GM12878 (cell line): ENCODE measurements at regions not wholly inside any gene's neighbourhood (a gene's known extent, or its start where the extent isn't known, plus 50 kb on each side); places are given as distances from the start of the nearest gene placed in this dataset.

ENCODE experiments used
- ATAC-seq: fragments of 200-7000 bp; cut with Tn5 transposase; 3 replicates; pipeline ENCODE4 v1.9.1; 2020; ENCODE audit warnings: mild to moderate bottlenecking, moderate library complexity
- BruUV-seq: library from RNA; stranded (reverse); fragments of 400-500 nt; replicated peaks from 2 replicates; lab custom pipeline; 2021; lab: Mats Ljungman, UMichigan
- CTCF ChIA-PET: fragments of 300-600 bp; sonication (Branson Sonifier 250); formaldehyde crosslinking; extraction: SDS; loops from one replicate; lab custom pipeline; 2021; ENCODE audit warnings: inconsistent platforms; lab: Yijun Ruan, JAX
- POLR2A ChIA-PET: fragments of 350-600 bp; formaldehyde crosslinking; extraction: SDS; loops from one replicate; lab custom pipeline; 2021; ENCODE audit warnings: inconsistent platforms; lab: Charles Lee
- RAD21 ChIA-PET: fragments of 300-600 bp; sonication (Branson Sonifier 250); formaldehyde crosslinking; loops from one replicate; lab custom pipeline; 2023; ENCODE audit warnings: antibody characterized with exemption; ENCODE audit not compliant: unreplicated experiment; lab: Charles Lee
- SMC1A ChIA-PET: fragments of 300-600 bp; sonication (Branson Sonifier 250); formaldehyde crosslinking; loops from one replicate; lab custom pipeline; 2023; ENCODE audit not compliant: unreplicated experiment, uncharacterized antibody; lab: Charles Lee
- DNase-seq: peaks from one replicate; pipeline ENCODE4 v3.0.0-alpha.2; 2011; ENCODE audit warnings: low read depth, low spot score
- FAIRE-seq: peaks from 3 replicates; lab custom pipeline; 2011; peaks lifted over from hg19 to GRCh38; lab: Jason Lieb, UNC
- H2AFZ ChIP-seq: 2 replicates; pipeline ENCODE4 v1.6.0; 2011; ENCODE audit warnings: low read depth, low read length, control low read depth; ENCODE audit not compliant: control insufficient read depth
- H3K27ac ChIP-seq: 2 replicates; pipeline ENCODE4 v1.5.1; 2011; ENCODE audit warnings: control low read depth; ENCODE audit not compliant: control insufficient read depth, insufficient read depth
- H3K27me3 ChIP-seq, 2 experiments: replicated peaks in 1 of 2; 2 replicates each; pipeline versions ENCODE4 v1.6.0 to v1.6.1; 2011; ENCODE audit warnings: low read length in 1 of 2; ENCODE audit not compliant: control insufficient read depth in 2 of 2, insufficient read depth in 2 of 2
- H3K36me3 ChIP-seq, 2 experiments: 2 replicates each; pipeline ENCODE4 v1.5.1; 2011; ENCODE audit warnings: low read length in 1 of 2; ENCODE audit not compliant: control insufficient read depth in 2 of 2, insufficient read depth in 2 of 2
- H3K4me1 ChIP-seq: 2 replicates; pipeline ENCODE4 v1.6.1; 2011; ENCODE audit warnings: mild to moderate bottlenecking, low read length, moderate library complexity, mixed read lengths; ENCODE audit not compliant: control insufficient read depth, insufficient read depth
- H3K4me2 ChIP-seq: 2 replicates; pipeline ENCODE4 v1.6.0; 2011; ENCODE audit warnings: control low read depth; ENCODE audit not compliant: control insufficient read depth, insufficient read depth
- H3K4me3 ChIP-seq: fragments of 200-600 bp; sonication (generic); 2 replicates; pipeline ENCODE4 v1.5.1; 2016
- H3K79me2 ChIP-seq: 2 replicates; pipeline ENCODE4 v1.6.0; 2011; ENCODE audit warnings: low read length; ENCODE audit not compliant: control insufficient read depth, insufficient read depth
- H3K9ac ChIP-seq: 2 replicates; pipeline ENCODE4 v1.8.0; 2011; ENCODE audit warnings: low read length, control low read depth, mixed read lengths; ENCODE audit not compliant: control insufficient read depth, insufficient read depth
- H3K9me3 ChIP-seq: replicated peaks from 3 replicates; pipeline ENCODE4 v1.5.1; 2011; ENCODE audit warnings: mild to moderate bottlenecking, low read length; ENCODE audit not compliant: control insufficient read depth, insufficient read depth
- H4K20me1 ChIP-seq: 2 replicates; pipeline ENCODE4 v1.6.0; 2011; ENCODE audit not compliant: control insufficient read depth, insufficient read depth
- IKZF1 ChIP-seq: fragments of 450-650 bp; conservative IDR thresholded peaks from 2 replicates; pipeline ENCODE4 v1.6.1; 2017; ENCODE audit warnings: antibody characterized with exemption, mild to moderate bottlenecking
- JUNB ChIP-seq: IDR thresholded peaks from 2 replicates; pipeline ENCODE4 v1.6.1; 2016; ENCODE audit warnings: antibody characterized with exemption, mild to moderate bottlenecking
- LARP7 ChIP-seq: fragments of 450-650 bp; IDR thresholded peaks from 2 replicates; pipeline ENCODE4 v1.6.1; 2017; ENCODE audit warnings: mild to moderate bottlenecking
- MYB ChIP-seq: fragments of 150-350 bp; IDR thresholded peaks from 2 replicates; pipeline ENCODE4 v1.6.1; 2014; ENCODE audit warnings: mild to moderate bottlenecking, low read depth, low read length, borderline replicate concordance
- MYC ChIP-seq: IDR thresholded peaks from 2 replicates; pipeline ENCODE4 v1.6.1; 2011; ENCODE audit warnings: mild to moderate bottlenecking, low read length, moderate library complexity, inconsistent platforms; ENCODE audit not compliant: insufficient read depth, insufficient replicate concordance, insufficient read length, severe bottlenecking
- PAX8 ChIP-seq: fragments of 450-650 bp; IDR thresholded peaks from 2 replicates; pipeline ENCODE4 v1.6.1; 2017; ENCODE audit warnings: mild to moderate bottlenecking, moderate library complexity
- RAD51 ChIP-seq: fragments of 450-650 bp; IDR thresholded peaks from 2 replicates; pipeline ENCODE4 v1.6.1; 2016; ENCODE audit warnings: moderate library complexity, mild to moderate bottlenecking, inconsistent platforms
- SIN3A ChIP-seq: IDR thresholded peaks from 2 replicates; pipeline ENCODE4 v1.6.1; 2012; ENCODE audit warnings: low read depth, low read length, improper control_type of control experiment
- WRNIP1 ChIP-seq: IDR thresholded peaks from 2 replicates; pipeline ENCODE4 v1.6.1; 2011; ENCODE audit warnings: low read depth, low read length, improper control_type of control experiment, borderline replicate concordance
- YY1 ChIP-seq: IDR thresholded peaks from 2 replicates; pipeline ENCODE4 v1.6.1; 2011; ENCODE audit warnings: low read depth, mild to moderate bottlenecking, low read length
- WGBS: methylation state at CpG from one replicate; pipeline ENCODE4 v1.1.6; 2016; ENCODE audit warnings: low lambda C conversion rate; ENCODE audit not compliant: insufficient replicate concordance, insufficient coverage; ENCODE audit errors: missing lambda C conversion rate; 5-methylcytosine and 5-hydroxymethylcytosine counted together
- in situ Hi-C: fragments of 300-500 bp; cut with MboI; formaldehyde crosslinking; loops from 9 replicates; pipeline ENCODE4 v1.14.3; 2018; ENCODE audit warnings: mixed read lengths
- intact Hi-C: fragments of 100-400 bp; cut with micrococcal nuclease; formaldehyde crosslinking; loops from one replicate; pipeline ENCODE4 v1.14.2; 2022; ENCODE audit not compliant: unreplicated experiment
- TF ChIP-seq, protein P1 (sequence below): IDR thresholded peaks from 2 replicates; pipeline ENCODE4 v1.6.1; 2011; ENCODE audit warnings: borderline replicate concordance, low read depth, mild to moderate bottlenecking, moderate library complexity, mixed read lengths, low read length; ENCODE audit not compliant: insufficient read depth; ENCODE audit errors: extremely low read length

DNA sequence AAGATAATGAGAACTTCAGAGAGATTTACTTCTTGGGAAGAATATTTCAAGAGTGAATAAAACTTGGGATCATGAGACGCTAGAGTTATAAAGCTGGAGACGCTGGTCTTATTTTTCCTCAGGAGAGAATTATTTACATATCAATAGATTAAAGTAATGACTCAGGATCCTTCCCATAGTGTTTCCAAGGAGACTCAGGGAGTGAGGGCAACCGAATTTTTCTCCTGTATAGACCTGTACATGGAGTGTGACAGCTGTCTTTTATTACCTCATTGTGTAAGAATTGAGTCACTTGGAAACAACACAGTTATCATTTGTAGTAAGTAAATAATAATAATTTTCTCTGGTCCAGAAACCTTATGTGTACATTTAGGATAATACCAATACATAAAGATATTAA lies 1905.5 kb downstream of the OLFM4 start:
- ATAC-seq (no peak), DNase-seq (no peak), FAIRE-seq (no peak)
- in situ Hi-C loops, result no loop called here
- Histone ChIP-seq H3K27me3 (no peaks in the 10 kb centered on the region), H3K4me2 (no peak overlapping the region), H3K36me3 (no peaks in the 10 kb centered on the region), H3K9me3 (no peaks in the 10 kb centered on the region), H3K4me1 (no peaks in the 10 kb centered on the region), H3K9ac (no peak overlapping the region), H3K27ac (no peak overlapping the region), H2AFZ (no peak overlapping the region), H3K4me3 (no peak overlapping the region), H3K79me2 (no peaks in the 10 kb centered on the region), H4K20me1 (no peaks in the 10 kb centered on the region)
- WGBS, result 4% methylated on average over 3 of the region's 3 CpGs
- ChIA-PET RAD21 (no interaction called here), CTCF (no interaction called here), POLR2A (no interaction called here), SMC1A (no interaction called here)
- BruUV-seq, result no TSS peak
- no peak for TF ChIP-seq WRNIP1
- no peak for TF ChIP-seq LARP7
- TF ChIP-seq MYC, result no peak
- TF ChIP-seq JUNB, result no peak
- TF ChIP-seq YY1, result no peak
- TF ChIP-seq, protein P1, sequence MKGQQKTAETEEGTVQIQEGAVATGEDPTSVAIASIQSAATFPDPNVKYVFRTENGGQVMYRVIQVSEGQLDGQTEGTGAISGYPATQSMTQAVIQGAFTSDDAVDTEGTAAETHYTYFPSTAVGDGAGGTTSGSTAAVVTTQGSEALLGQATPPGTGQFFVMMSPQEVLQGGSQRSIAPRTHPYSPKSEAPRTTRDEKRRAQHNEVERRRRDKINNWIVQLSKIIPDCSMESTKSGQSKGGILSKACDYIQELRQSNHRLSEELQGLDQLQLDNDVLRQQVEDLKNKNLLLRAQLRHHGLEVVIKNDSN, result no peak
- TF ChIP-seq SIN3A, result no peak
- no peak for TF ChIP-seq RAD51
- no peak for TF ChIP-seq IKZF1
- no peak for TF ChIP-seq PAX8
- TF ChIP-seq MYB, result no peak
- intact Hi-C loops, result no loop called here
